Activated CD8-positive, alpha-beta T cell treated with anti-CD3 and anti-CD28 coated beads for 36 hours (primary cell): ENCODE measurements at regions not wholly inside any gene's neighbourhood (a gene's known extent, or its start where the extent isn't known, plus 50 kb on each side); places are given as distances from the start of the nearest gene placed in this dataset.

Source experiments
- ATAC-seq: fragments of 200-7000 bp; cut with Tn5 transposase; one replicate; pipeline ENCODE4 v1.10.0; 2021; ENCODE audit warnings: mild to moderate bottlenecking, moderate library complexity
- CTCF ChIA-PET: fragments of 350-600 bp; sonication (Branson Sonifier 250); formaldehyde crosslinking; loops from one replicate; lab custom pipeline; 2021; ENCODE audit warnings: antibody characterized with exemption; lab: Charles Lee
- POLR2A ChIA-PET: fragments of 350-600 bp; sonication (Branson Sonifier 250); formaldehyde crosslinking; loops from one replicate; lab custom pipeline; 2021; ENCODE audit warnings: antibody characterized with exemption; lab: Charles Lee
- DNase-seq: peaks from one replicate; pipeline ENCODE4 v3.0.0-alpha.2; 2020
- H3K27ac Mint-ChIP-seq: one replicate; pipeline ENCODE4 v1.8.0; 2021; ENCODE audit warnings: mild to moderate bottlenecking, mixed read lengths
- H3K27me3 Mint-ChIP-seq: one replicate; pipeline ENCODE4 v1.8.0; 2021; ENCODE audit warnings: mixed read lengths
- H3K36me3 Mint-ChIP-seq: one replicate; pipeline ENCODE4 v1.8.0; 2021; ENCODE audit warnings: low read depth, mixed read lengths
- H3K4me1 Mint-ChIP-seq: one replicate; pipeline ENCODE4 v1.8.0; 2021; ENCODE audit warnings: low read depth, mixed read lengths
- H3K4me3 Mint-ChIP-seq: one replicate; pipeline ENCODE4 v1.8.0; 2021; ENCODE audit warnings: mild to moderate bottlenecking, moderate library complexity, mixed read lengths
- H3K9me3 Mint-ChIP-seq: one replicate; pipeline ENCODE4 v1.8.0; 2021; ENCODE audit warnings: mixed read lengths
- intact Hi-C: fragments of 100-400 bp; cut with micrococcal nuclease; formaldehyde crosslinking; loops from one replicate; pipeline ENCODE4 v1.10.0; 2022
- TF ChIP-seq, protein P1 (sequence below): fragments of 200-600 bp; IDR thresholded peaks from one replicate; pipeline ENCODE4 v1.8.0; 2022; ENCODE audit warnings: antibody characterized with exemption, mild to moderate bottlenecking

DNA sequence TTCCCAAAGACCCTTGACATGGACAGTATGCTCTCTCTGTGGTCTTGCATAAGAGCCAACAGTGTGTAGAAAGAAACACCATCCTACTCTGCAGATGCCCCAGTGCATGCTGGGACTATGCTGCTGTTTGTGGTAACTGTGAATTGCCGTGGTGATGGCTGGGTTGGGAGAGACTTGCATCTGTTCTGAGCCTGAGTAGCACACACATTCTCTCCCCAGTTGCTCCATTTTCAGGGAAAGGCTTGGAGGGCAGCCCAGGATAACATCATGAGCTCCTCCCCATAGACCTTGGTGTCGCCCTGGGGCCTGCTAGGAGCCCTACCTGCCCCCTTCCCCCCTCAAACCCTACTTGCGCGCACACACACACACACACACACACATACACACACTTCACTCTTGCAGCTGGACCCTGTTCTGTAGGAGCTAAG, 120.9 kb upstream of the IPO9 start:
- Mint-ChIP-seq H3K4me1 (no peaks in the 10 kb centered on the region), H3K27ac (no peak overlapping the region), H3K4me3 (no peak overlapping the region), H3K27me3 (peaks cover 2% of the 10 kb centered on the region), H3K36me3 (no peaks in the 10 kb centered on the region), H3K9me3 (no peaks in the 10 kb centered on the region)
- ChIA-PET POLR2A (interaction anchor here (0.6 kb wide), 1 partner anchor 47 kb away, joined by 3 read pairs; no protein-coding TSS in a partner anchor), CTCF (interaction anchor here (1.1 to 14.0 kb wide), 4 partner anchors 82 to 177 kb away, joined by 3 to 258 read pairs (median 20); no protein-coding TSS in a partner anchor)
- ATAC-seq (no peak), DNase-seq (no peak)
- TF ChIP-seq, protein P1, sequence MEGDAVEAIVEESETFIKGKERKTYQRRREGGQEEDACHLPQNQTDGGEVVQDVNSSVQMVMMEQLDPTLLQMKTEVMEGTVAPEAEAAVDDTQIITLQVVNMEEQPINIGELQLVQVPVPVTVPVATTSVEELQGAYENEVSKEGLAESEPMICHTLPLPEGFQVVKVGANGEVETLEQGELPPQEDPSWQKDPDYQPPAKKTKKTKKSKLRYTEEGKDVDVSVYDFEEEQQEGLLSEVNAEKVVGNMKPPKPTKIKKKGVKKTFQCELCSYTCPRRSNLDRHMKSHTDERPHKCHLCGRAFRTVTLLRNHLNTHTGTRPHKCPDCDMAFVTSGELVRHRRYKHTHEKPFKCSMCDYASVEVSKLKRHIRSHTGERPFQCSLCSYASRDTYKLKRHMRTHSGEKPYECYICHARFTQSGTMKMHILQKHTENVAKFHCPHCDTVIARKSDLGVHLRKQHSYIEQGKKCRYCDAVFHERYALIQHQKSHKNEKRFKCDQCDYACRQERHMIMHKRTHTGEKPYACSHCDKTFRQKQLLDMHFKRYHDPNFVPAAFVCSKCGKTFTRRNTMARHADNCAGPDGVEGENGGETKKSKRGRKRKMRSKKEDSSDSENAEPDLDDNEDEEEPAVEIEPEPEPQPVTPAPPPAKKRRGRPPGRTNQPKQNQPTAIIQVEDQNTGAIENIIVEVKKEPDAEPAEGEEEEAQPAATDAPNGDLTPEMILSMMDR, result no peak
- intact Hi-C loops, result loop anchor here (2.0 kb wide), 1 partner anchor 85 kb away; no protein-coding TSS in a partner anchor

GRCh38 chr1:201708691-201709090, 120.3 kb upstream of the IPO9 start:
- ATAC-seq (no peak), DNase-seq (no peak)
- Mint-ChIP-seq H3K27me3 (peaks cover 2% of the 10 kb centered on the region), H3K9me3 (no peaks in the 10 kb centered on the region), H3K36me3 (no peaks in the 10 kb centered on the region), H3K4me1 (no peaks in the 10 kb centered on the region), H3K27ac (no peak overlapping the region), H3K4me3 (no peak overlapping the region)
- ChIA-PET POLR2A (interaction anchor here (0.7 kb wide), 1 partner anchor 9 kb away, joined by 3 read pairs; no protein-coding TSS in a partner anchor), CTCF (interaction anchor here (0.6 to 14.0 kb wide), 26 partner anchors 11 to 261 kb away, joined by 3 to 258 read pairs (median 5); partner anchors contain the start of gene IPO9)
- intact Hi-C loops, result loop anchor here (2.0 kb wide), 1 partner anchor 84 kb away; no protein-coding TSS in a partner anchor
- TF ChIP-seq, protein P1, result no peak

- TF ChIP-seq, protein P1, result peak; percentile 82
- Mint-ChIP-seq H3K27me3 (peaks cover 2% of the 10 kb centered on the region), H3K9me3 (no peaks in the 10 kb centered on the region), H3K4me3 (no peak overlapping the region), H3K27ac (no peak overlapping the region), H3K4me1 (no peaks in the 10 kb centered on the region), H3K36me3 (no peaks in the 10 kb centered on the region)
- ATAC-seq (peak; percentile 99), DNase-seq (peak; percentile 76)
- intact Hi-C loops, result loop anchor here (2.0 kb wide), 1 partner anchor 83 kb away; no protein-coding TSS in a partner anchor
- ChIA-PET POLR2A (interaction anchor here (1.2 kb wide), 1 partner anchor 14 kb away, joined by 6 read pairs; no protein-coding TSS in a partner anchor), CTCF (interaction anchor here (0.6 to 14.0 kb wide), 37 partner anchors 9 to 322 kb away, joined by 3 to 258 read pairs (median 4); partner anchors contain the start of gene IPO9)
These were observed 119.2 kb upstream of the IPO9 start for GRCh38 chr1:201709564-201710295.

DNA sequence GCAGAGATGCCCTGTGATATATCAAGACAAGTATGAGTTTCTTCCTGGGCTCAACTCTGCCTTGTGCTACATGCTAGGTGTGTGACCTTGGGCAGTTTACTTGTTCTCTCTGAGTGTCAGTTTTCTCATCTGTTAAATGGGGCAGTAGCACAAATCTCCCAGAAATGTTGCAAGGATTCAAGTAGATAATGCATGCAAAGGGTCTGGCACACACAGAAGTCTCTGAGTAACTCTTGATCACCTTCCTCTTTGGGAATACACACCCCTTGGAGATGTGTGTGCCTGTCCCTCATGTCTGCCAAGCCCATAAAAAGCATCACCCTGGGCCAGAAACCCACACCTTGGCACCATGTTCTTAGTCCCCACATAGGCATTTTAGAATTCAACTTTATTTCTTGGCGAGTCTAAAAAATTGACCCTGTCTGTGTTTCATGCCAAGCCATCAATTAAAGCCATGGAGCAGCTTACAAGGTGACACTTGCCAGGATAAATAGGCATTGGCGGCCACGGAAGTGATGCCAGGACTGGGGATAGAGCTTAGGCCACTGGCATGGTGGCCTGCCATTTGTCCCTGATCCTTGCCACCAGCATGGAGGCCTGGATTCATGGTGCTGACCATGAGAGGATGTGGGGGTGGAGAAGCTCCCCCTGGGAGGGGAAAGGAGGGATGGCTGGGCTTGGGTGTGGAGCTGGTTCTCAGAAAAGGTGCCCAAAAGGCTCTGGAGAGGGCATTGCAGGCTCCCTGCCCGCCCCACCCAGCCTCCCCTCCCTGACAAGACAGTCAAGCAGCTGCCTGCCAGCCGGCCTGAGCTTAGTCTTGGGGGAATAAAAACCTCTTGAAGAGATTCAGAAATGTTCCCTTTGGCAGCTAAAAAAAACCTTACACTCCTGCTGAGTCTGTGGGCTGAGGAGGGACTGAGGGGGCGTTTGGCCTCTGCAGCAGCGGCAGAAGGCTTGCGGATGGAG, 118.0 kb upstream of the IPO9 start:
- Mint-ChIP-seq H3K27ac (no peak overlapping the region), H3K9me3 (no peaks in the 10 kb centered on the region), H3K27me3 (no peaks in the 10 kb centered on the region), H3K36me3 (no peaks in the 10 kb centered on the region), H3K4me3 (no peak overlapping the region), H3K4me1 (no peaks in the 10 kb centered on the region)
- DNase-seq, result no peak
- TF ChIP-seq, protein P1, result no peak
- CTCF ChIA-PET, result interaction anchor here (0.7 to 14.0 kb wide), 7 partner anchors 8 to 189 kb away, joined by 3 to 258 read pairs (median 7); no protein-coding TSS in a partner anchor
- intact Hi-C loops, result no loop called here
- POLR2A ChIA-PET, result interaction anchor here (0.6 kb wide), 2 partner anchors 58 to 312 kb away, joined by 3 read pairs; no protein-coding TSS in a partner anchor
- no peak for ATAC-seq
